Stimulated activated CD8-positive, alpha-beta memory T cell treated with anti-CD3 and anti-CD28 coated beads, Interleukin-4, amount 100 ng/mL, for 4 hours (primary cell): ENCODE measurements at regions not wholly inside any gene's neighbourhood (a gene's known extent, or its start where the extent isn't known, plus 50 kb on each side); places are given as distances from the start of the nearest gene placed in this dataset.
"Not testable (repeated sequence)": the region's sequence is repeated elsewhere in the genome, so short reads cannot be mapped to it uniquely, and the experiment has no call there.

Experiments
- DNase-seq, 2 donors: peaks; one replicate each; pipeline ENCODE4 v3.0.0-alpha.2; 2020; ENCODE audit warnings: low read depth in 2 of 2, low spot score in 1 of 2

GRCh38 chr12:70008944-70009343 lies 183.9 kb downstream of the MYRFL start:
- no peak for DNase-seq

GRCh38 chr12:70011353-70011752 lies 186.3 kb downstream of the MYRFL start:
- DNase-seq, result no peak

GRCh38 chr12:70013016-70013415 lies 188.0 kb downstream of the MYRFL start:
- DNase-seq, result not testable (repeated sequence)

- no peak for DNase-seq
These were observed 203.5 kb downstream of the MYRFL start for GRCh38 chr12:70028515-70028914.

- no peak for DNase-seq
These were observed 203.9 kb downstream of the MYRFL start for GRCh38 chr12:70028918-70029317.

GRCh38 chr12:70031046-70031445 lies 206.0 kb downstream of the MYRFL start:
- no peak for DNase-seq

GRCh38 chr12:70032076-70032475 lies 207.0 kb downstream of the MYRFL start:
- DNase-seq, result no peak

GRCh38 chr12:70033310-70033709 lies 208.3 kb downstream of the MYRFL start:
- no peak for DNase-seq

GRCh38 chr12:70040141-70040540 lies 203.1 kb upstream of the CNOT2 start:
- DNase-seq, result no peak

- DNase-seq, result no peak
These were observed 200.6 kb upstream of the CNOT2 start for GRCh38 chr12:70042675-70043074.

- DNase-seq, result no peak
These were observed 199.6 kb upstream of the CNOT2 start for GRCh38 chr12:70043490-70044138.

GRCh38 chr12:70044167-70044566 lies 199.1 kb upstream of the CNOT2 start:
- DNase-seq, result no peak

- no peak for DNase-seq
These were observed 198.2 kb upstream of the CNOT2 start for GRCh38 chr12:70045036-70045435.

GRCh38 chr12:70045514-70045913 lies 197.7 kb upstream of the CNOT2 start:
- DNase-seq, result no peak

GRCh38 chr12:70048521-70049250 lies 194.5 kb upstream of the CNOT2 start:
- DNase-seq, result no peak

GRCh38 chr12:70049596-70050360 lies 193.5 kb upstream of the CNOT2 start:
- peak; percentile 5 to 20 for DNase-seq

GRCh38 chr12:70052476-70052875 lies 190.8 kb upstream of the CNOT2 start:
- no peak for DNase-seq

GRCh38 chr12:70052931-70053497 lies 190.2 kb upstream of the CNOT2 start:
- no peak for DNase-seq

GRCh38 chr12:70059373-70059772 lies 183.9 kb upstream of the CNOT2 start:
- DNase-seq, result no peak

- DNase-seq, result no peak
These were observed 182.6 kb upstream of the CNOT2 start for GRCh38 chr12:70060634-70061033.

- no peak for DNase-seq
These were observed 174.5 kb upstream of the CNOT2 start for GRCh38 chr12:70068743-70069142.
